HepG2 (cell line): ENCODE measurements at regions not wholly inside any gene's neighbourhood (a gene's known extent, or its start where the extent isn't known, plus 50 kb on each side); places are given as distances from the start of the nearest gene placed in this dataset.

Experiments used
- ATAC-seq: fragments of 200-7000 bp; cut with Tn5 transposase; 3 replicates; pipeline ENCODE4 v1.9.1; 2020; ENCODE audit warnings: mild to moderate bottlenecking, moderate library complexity
- BruUV-seq: library from RNA; stranded (reverse); fragments of 400-500 nt; replicated peaks from 2 replicates; lab custom pipeline; 2021; lab: Mats Ljungman, UMichigan
- CTCF ChIA-PET: fragments of 300-600 bp; formaldehyde crosslinking; extraction: SDS; loops from one replicate; lab custom pipeline; 2021; ENCODE audit warnings: low total read pairs, inconsistent platforms, low intra/inter-chr PET ratio; lab: Yijun Ruan, JAX
- POLR2A ChIA-PET: fragments of 350-600 bp; sonication (Branson Sonifier 250); formaldehyde crosslinking; loops from one replicate; lab custom pipeline; 2020; ENCODE audit warnings: antibody characterized with exemption, inconsistent platforms; lab: Yijun Ruan, JAX
- DNase-seq: peaks from one replicate; pipeline ENCODE4 v3.0.0-alpha.2; 2015; ENCODE audit warnings: low spot score
- FAIRE-seq: peaks from 3 replicates; lab custom pipeline; 2011; peaks lifted over from hg19 to GRCh38; lab: Jason Lieb, UNC
- H2AFZ ChIP-seq: one replicate; pipeline ENCODE4 v1.6.1; 2011; ENCODE audit warnings: low read length, inconsistent platforms
- H3K27ac ChIP-seq: fragments of 300-600 bp; 3 replicates; pipeline ENCODE4 v1.8.0; 2011; ENCODE audit warnings: mixed run types, mild to moderate bottlenecking, mixed read lengths, low read length, inconsistent platforms; ENCODE audit not compliant: insufficient read depth; ENCODE audit errors: extremely low read length
- H3K27me3 ChIP-seq, 2 experiments: fragments of 200-600 bp in 1 of 2; 2 replicates in 1 of 2; 3 replicates in 1 of 2; pipeline versions ENCODE4 v1.6.0 to v1.8.0; 2011; ENCODE audit warnings: low read length in 2 of 2, mild to moderate bottlenecking in 2 of 2, moderate library complexity in 2 of 2, inconsistent platforms in 1 of 2; ENCODE audit not compliant: insufficient read depth in 2 of 2, control insufficient read depth in 1 of 2
- H3K36me3 ChIP-seq, 2 experiments: fragments of 200-600 bp in 1 of 2; replicated peaks in 1 of 2; 2 replicates in 1 of 2; 3 replicates in 1 of 2; pipeline versions ENCODE4 v1.5.1 to v1.8.0; 2011; ENCODE audit warnings: low read length in 2 of 2, inconsistent platforms in 1 of 2; ENCODE audit not compliant: insufficient read depth in 2 of 2, control insufficient read depth in 1 of 2
- H3K4me1 ChIP-seq: 2 replicates; pipeline ENCODE4 v1.5.1; 2012; ENCODE audit warnings: low read length, inconsistent platforms; ENCODE audit not compliant: insufficient read depth
- H3K4me2 ChIP-seq: 2 replicates; pipeline ENCODE4 v1.6.0; 2011; ENCODE audit warnings: low read depth, low read length, inconsistent platforms
- H3K4me3 ChIP-seq, 3 experiments: fragments of 200-600 bp in 1 of 3; sonication (generic), shearing (Covaris generic) in 1 of 3; replicated peaks in 1 of 3; 2 replicates each; pipeline ENCODE4 v1.5.1; 2011 to 2016; ENCODE audit warnings: low read length in 3 of 3, inconsistent platforms in 2 of 3, low read depth in 2 of 3, mild to moderate bottlenecking in 2 of 3, control low read depth in 1 of 3, mixed read lengths in 1 of 3; ENCODE audit not compliant: insufficient read depth in 1 of 3
- H3K79me2 ChIP-seq: one replicate; pipeline ENCODE4 v1.6.1; 2011; ENCODE audit warnings: low read length, inconsistent platforms; ENCODE audit not compliant: insufficient read depth
- H3K9ac ChIP-seq: 2 replicates; pipeline ENCODE4 v1.6.0; 2011; ENCODE audit warnings: mild to moderate bottlenecking, low read depth, low read length, inconsistent platforms; ENCODE audit not compliant: insufficient read depth
- H3K9me3 ChIP-seq: 2 replicates; pipeline ENCODE4 v1.5.1; 2012; ENCODE audit warnings: mild to moderate bottlenecking, low read length
- H4K20me1 ChIP-seq: 2 replicates; pipeline ENCODE4 v1.6.0; 2011; ENCODE audit warnings: inconsistent platforms, mild to moderate bottlenecking, low read length, moderate library complexity; ENCODE audit not compliant: insufficient read depth
- BRD4 ChIP-seq: sonication (generic); formaldehyde crosslinking; IDR thresholded peaks from 2 replicates; pipeline ENCODE4 v1.4.0; 2020; ENCODE audit warnings: missing genetic modification reagents
- FOXA3 ChIP-seq: IDR thresholded peaks from 2 replicates; pipeline ENCODE4 v1.6.1; 2016; ENCODE audit warnings: missing genetic modification reagents, missing compliant biosample characterization
- HNF4G ChIP-seq, 2 experiments: sonication (generic) in 1 of 2; formaldehyde crosslinking in 1 of 2; IDR thresholded peaks; 2 replicates each; pipeline versions ENCODE4 v1.4.0 to v1.6.1; 2011 to 2020; ENCODE audit warnings: borderline replicate concordance in 2 of 2, low read depth in 2 of 2, mild to moderate bottlenecking in 2 of 2, low read length in 1 of 2, missing genetic modification reagents in 1 of 2, moderate library complexity in 1 of 2
- NR3C1 ChIP-seq: sonication (generic); formaldehyde crosslinking; IDR thresholded peaks from 2 replicates; pipeline ENCODE4 v1.4.0; 2020; ENCODE audit warnings: missing genetic modification reagents
- PRDM4 ChIP-seq: sonication (generic); formaldehyde crosslinking; IDR thresholded peaks from 2 replicates; pipeline ENCODE4 v1.9.0; 2021; ENCODE audit warnings: missing genetic modification reagents, borderline replicate concordance
- SOX13 ChIP-seq, 3 experiments: fragments of 450-650 bp in 1 of 3; sonication (generic) in 1 of 3; formaldehyde crosslinking in 1 of 3; IDR thresholded peaks in 2 of 3; conservative IDR thresholded peaks in 1 of 3; 2 replicates each; pipeline versions ENCODE4 v1.5.0 to v1.6.1; 2016 to 2020; ENCODE audit warnings: antibody characterized with exemption in 1 of 3, mild to moderate bottlenecking in 1 of 3, missing compliant biosample characterization in 1 of 3, missing genetic modification reagents in 1 of 3, moderate library complexity in 1 of 3
- TCF12 ChIP-seq, 2 experiments: fragments of 450-650 bp in 1 of 2; sonication (generic) in 1 of 2; formaldehyde crosslinking in 1 of 2; IDR thresholded peaks; 2 replicates each; pipeline versions ENCODE4 v1.6.1 to v1.8.0; 2017 to 2022; ENCODE audit warnings: antibody characterized with exemption in 1 of 2, mild to moderate bottlenecking in 1 of 2, missing genetic modification reagents in 1 of 2, moderate library complexity in 1 of 2
- ZBTB14 ChIP-seq: sonication (generic); formaldehyde crosslinking; IDR thresholded peaks from 2 replicates; pipeline ENCODE4 v1.4.0; 2020; ENCODE audit warnings: missing genetic modification reagents
- ZC3H13 ChIP-seq: sonication (generic); formaldehyde crosslinking; IDR thresholded peaks from 2 replicates; pipeline ENCODE4 v1.8.1; 2023; ENCODE audit warnings: mild to moderate bottlenecking, missing genetic modification reagents, moderate library complexity
- ZNF558 ChIP-seq: sonication (generic); formaldehyde crosslinking; IDR thresholded peaks from 2 replicates; pipeline ENCODE4 v1.9.0; 2022; ENCODE audit warnings: mild to moderate bottlenecking, missing genetic modification reagents, borderline replicate concordance
- ZNF563 ChIP-seq: sonication (generic); formaldehyde crosslinking; IDR thresholded peaks from 2 replicates; pipeline ENCODE4 v1.8.0; 2022; ENCODE audit warnings: mild to moderate bottlenecking, moderate library complexity, missing genetic modification reagents
- ZNF781 ChIP-seq: sonication (generic); formaldehyde crosslinking; IDR thresholded peaks from 2 replicates; pipeline ENCODE4 v1.5.1; 2020; ENCODE audit warnings: borderline replicate concordance, mild to moderate bottlenecking, missing genetic modification reagents; ENCODE audit errors: not compliant biosample characterization
- ZNF850 ChIP-seq: sonication (generic); formaldehyde crosslinking; conservative IDR thresholded peaks from 2 replicates; pipeline ENCODE4 v1.9.0; 2021; ENCODE audit warnings: mild to moderate bottlenecking, missing genetic modification reagents
- WGBS: methylation state at CpG from one replicate; pipeline ENCODE4 v1.1.6; 2017; ENCODE audit warnings: low lambda C conversion rate; 5-methylcytosine and 5-hydroxymethylcytosine counted together
- in situ Hi-C: cut with HindIII; loops from 2 replicates; pipeline ENCODE4 v1.10.0; 2017; ENCODE audit warnings: low pct_unique_long_range_greater_than_20kb; ENCODE audit not compliant: extremely low pct_ligation_motif_present
- intact Hi-C: fragments of 100-400 bp; cut with micrococcal nuclease; formaldehyde crosslinking; loops from one replicate; pipeline ENCODE4 v1.10.0; 2022; ENCODE audit not compliant: unreplicated experiment
- TF ChIP-seq, protein P1 (sequence below): sonication (generic); formaldehyde crosslinking; conservative IDR thresholded peaks from 2 replicates; pipeline ENCODE4 v1.5.0; 2020; ENCODE audit warnings: missing genetic modification reagents

GRCh38 chr9:135247227-135247930 is 159.9 kb downstream of the OLFM1 start:
- Histone ChIP-seq H3K4me2 (no peak overlapping the region), H3K4me1 (no peaks in the 10 kb centered on the region), H3K4me3 (no peak overlapping the region), H3K27ac (no peak overlapping the region), H3K36me3 (no peaks in the 10 kb centered on the region), H3K79me2 (no peaks in the 10 kb centered on the region), H4K20me1 (no peaks in the 10 kb centered on the region), H2AFZ (no peak overlapping the region), H3K27me3 (peaks cover 9 to 79% of the 10 kb centered on the region in 2 experiments; a peak in 3 of 5 replicates), H3K9me3 (no peaks in the 10 kb centered on the region), H3K9ac (no peak overlapping the region)
- POLR2A ChIA-PET = no interaction called here
- no TSS peak for BruUV-seq
- in situ Hi-C loops = no loop called here
- DNase-seq (no peak), FAIRE-seq (no peak), ATAC-seq (no peak)
- CTCF ChIA-PET = no interaction called here
- intact Hi-C loops = no loop called here
- 9% methylated on average over 10 of the region's 27 CpGs for WGBS
- TF ChIP-seq BRD4 (CRISPR knock-in tag) (no peak), ZNF563 (CRISPR knock-in tag) (no peak), ZC3H13 (CRISPR knock-in tag) (no peak), ZBTB14 (CRISPR knock-in tag) (no peak), HNF4G (IDR thresholded peaks at IDR 0.05; ENCODE audit: borderline replicate concordance, low read depth, low read length) (no peak), HNF4G (CRISPR knock-in tag; IDR thresholded peaks at IDR 0.05; ENCODE audit: borderline replicate concordance, low read depth) (no peak), ZNF781 (no peak), ZNF850 (no peak), NR3C1 (CRISPR knock-in tag) (no peak), FOXA3 (CRISPR knock-in tag) (no peak), TCF12 (IDR thresholded peaks at IDR 0.05) (no peak), TCF12 (CRISPR knock-in tag; IDR thresholded peaks at IDR 0.05) (no peak), PRDM4 (CRISPR knock-in tag) (no peak), ZNF558 (CRISPR knock-in tag) (no peak), SOX13 (IDR thresholded peaks at IDR 0.05) (no peak), SOX13 (CRISPR knock-in tag; conservative IDR thresholded peaks at IDR 0.05 in 1 of 2, IDR thresholded peaks at IDR 0.05 in 1 of 2) (no peak)
- TF ChIP-seq, protein P1, sequence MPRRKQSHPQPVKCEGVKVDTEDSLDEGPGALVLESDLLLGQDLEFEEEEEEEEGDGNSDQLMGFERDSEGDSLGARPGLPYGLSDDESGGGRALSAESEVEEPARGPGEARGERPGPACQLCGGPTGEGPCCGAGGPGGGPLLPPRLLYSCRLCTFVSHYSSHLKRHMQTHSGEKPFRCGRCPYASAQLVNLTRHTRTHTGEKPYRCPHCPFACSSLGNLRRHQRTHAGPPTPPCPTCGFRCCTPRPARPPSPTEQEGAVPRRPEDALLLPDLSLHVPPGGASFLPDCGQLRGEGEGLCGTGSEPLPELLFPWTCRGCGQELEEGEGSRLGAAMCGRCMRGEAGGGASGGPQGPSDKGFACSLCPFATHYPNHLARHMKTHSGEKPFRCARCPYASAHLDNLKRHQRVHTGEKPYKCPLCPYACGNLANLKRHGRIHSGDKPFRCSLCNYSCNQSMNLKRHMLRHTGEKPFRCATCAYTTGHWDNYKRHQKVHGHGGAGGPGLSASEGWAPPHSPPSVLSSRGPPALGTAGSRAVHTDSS = no peak
